ENCODE measurements at regions not wholly inside any gene's neighbourhood (a gene's known extent, or its start where the extent isn't known, plus 50 kb on each side); places are given as distances from the start of the nearest gene placed in this dataset.

- DNase-seq = no peak
Measured at GRCh38 chr18:25425024-25425423, 73.1 kb upstream of the ZNF521 start.

GRCh38 chr18:25423760-25424159, 71.8 kb upstream of the ZNF521 start:
- no peak for DNase-seq

GRCh38 chr18:25423267-25423666, 71.3 kb upstream of the ZNF521 start:
- no peak for DNase-seq

GRCh38 chr18:25422230-25422629, 70.3 kb upstream of the ZNF521 start:
- DNase-seq = no peak

GRCh38 chr18:25420077-25420825, 68.3 kb upstream of the ZNF521 start:
- DNase-seq = no peak

GRCh38 chr18:25416374-25416773, 64.4 kb upstream of the ZNF521 start:
- DNase-seq = no peak

- DNase-seq = no peak
Measured at GRCh38 chr18:25409971-25410370, 58.0 kb upstream of the ZNF521 start.

- DNase-seq = no peak
Measured at GRCh38 chr18:25408293-25408692, 56.3 kb upstream of the ZNF521 start.

Measured in NCI-H2107 (cell line).